NCI-H1930 (cell line): ENCODE measurements at regions not wholly inside any gene's neighbourhood (a gene's known extent, or its start where the extent isn't known, plus 50 kb on each side); places are given as distances from the start of the nearest gene placed in this dataset.
"Not testable (repeated sequence)": the region's sequence is repeated elsewhere in the genome, so short reads cannot be mapped to it uniquely, and the experiment has no call there.

Source experiments
- DNase-seq, 2 experiments: peaks; one replicate each; lab custom pipeline; 2025; lab: John Stamatoyannopoulos, UW

DNA sequence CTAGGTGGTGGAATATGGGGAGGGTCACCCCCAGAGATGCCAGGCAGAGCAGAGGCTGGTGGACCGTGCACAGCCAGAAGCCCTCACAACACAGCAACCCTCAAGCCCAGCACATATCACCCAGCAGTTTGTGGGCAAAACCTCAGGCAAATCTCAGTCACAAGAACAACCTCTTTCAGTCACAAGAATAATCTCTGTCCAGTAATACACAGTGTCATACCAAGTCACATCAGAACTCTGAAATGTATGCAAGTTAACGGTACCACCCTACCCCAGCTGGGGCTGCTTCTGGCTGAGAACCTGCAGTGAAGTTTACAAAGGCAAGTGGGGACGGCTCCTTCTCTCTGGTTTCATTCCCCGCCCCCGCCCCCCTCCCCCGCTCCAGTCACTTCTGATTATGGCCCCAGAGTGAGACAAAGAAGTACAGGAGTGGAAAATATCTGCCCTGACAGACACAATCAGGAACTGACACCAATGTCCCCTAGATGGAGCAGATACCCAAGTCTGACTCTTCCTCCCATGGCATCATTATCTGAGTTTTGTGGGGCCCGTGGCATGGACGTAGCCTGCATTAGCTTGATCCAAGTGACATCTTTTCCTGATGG lies 480.9 kb upstream of the TMEM132C start:
- no peak for DNase-seq

DNA sequence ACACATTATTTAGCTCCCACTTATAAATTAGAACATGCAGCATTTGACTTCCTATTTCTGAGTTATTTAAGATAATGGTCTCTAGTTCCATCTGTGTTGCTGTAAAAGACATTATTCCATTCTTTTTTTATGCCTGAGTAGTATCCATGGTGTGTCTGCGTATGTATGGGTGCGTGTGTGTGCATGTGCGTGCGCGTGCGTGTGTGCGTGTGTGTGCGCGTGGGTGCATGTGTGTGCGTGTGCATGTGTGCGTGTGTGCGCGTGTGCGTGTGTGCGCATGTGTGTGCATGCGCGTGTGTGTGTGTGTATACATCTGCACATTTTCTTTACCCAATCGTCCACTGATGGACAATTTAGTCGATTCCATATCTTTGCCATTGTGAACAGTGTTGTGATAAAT lies 479.4 kb upstream of the TMEM132C start:
- no peak for DNase-seq

DNA sequence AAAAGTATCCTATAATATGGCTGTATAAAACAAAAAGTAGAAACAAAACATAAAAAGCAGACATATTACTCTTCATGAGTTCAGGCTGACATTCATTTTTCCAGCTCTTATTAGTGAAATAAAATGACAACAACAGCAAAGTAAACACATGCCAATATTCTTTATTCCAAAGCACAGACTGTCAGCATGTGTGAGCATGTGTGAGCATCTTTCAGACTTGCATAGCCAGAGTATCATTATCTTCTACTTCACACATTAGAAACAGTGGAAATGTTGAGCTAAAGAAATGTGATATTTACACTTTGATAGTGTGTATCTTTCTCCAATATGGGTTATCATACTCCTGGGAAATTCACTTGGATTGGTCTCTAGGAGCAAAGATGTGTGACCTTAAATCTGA lies 476.6 kb upstream of the TMEM132C start:
- DNase-seq = no peak

DNA sequence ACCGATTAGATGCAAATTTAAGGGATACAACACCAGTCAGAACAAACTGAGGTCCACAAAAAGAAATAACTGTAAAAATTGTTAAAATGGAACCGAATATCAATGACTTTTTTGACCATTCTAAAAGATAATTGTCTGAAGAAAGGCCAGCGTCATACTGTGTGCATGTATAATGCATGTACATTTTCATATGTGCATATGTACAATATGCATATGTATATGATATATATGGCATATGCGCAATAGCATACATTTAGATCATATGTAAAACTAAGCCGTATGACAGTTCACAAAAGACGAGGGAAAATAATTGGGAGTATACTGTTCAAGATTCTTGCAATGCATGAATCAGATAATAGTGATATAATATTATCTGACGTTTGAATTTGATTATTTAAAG lies 475.8 kb upstream of the TMEM132C start:
- DNase-seq = no peak

DNA sequence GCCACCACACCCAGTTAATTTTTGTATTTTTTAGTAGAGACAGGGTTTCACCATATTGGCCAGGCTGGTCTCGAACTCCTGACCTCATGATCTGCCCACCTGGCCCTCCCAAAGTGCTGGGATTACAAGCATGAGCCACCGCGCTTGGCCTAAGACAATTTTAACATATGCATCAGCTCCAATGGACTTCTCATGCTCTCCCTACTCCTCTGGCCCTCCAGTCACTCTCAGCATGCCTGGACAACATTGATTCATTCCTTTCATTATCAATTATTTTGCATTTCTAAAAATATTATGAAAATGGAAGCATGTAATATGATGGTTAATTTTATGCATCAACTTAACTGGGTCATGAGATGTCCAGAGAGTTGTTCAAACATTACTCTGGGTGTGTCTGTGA lies 469.1 kb upstream of the TMEM132C start:
- no peak for DNase-seq

DNA sequence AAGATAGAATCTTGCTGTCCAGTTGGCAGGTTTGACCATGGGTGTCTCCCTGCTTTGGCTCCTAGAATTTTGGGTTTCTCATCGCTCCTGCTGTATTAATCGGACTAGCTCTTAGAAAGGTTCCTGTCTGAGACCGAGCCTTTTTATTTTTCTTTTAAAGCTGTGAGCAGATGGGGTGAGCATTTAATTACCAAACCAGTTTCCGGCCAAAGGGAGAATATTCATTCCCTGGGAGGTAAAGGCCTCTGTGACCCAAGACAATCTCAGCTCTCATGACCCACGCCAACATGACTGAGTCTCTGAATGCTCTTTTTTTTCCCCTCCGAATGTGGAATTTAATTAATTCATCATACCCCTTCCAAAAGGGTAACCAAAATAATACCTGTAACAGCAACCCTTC lies 464.7 kb upstream of the TMEM132C start:
- DNase-seq = no peak

DNA sequence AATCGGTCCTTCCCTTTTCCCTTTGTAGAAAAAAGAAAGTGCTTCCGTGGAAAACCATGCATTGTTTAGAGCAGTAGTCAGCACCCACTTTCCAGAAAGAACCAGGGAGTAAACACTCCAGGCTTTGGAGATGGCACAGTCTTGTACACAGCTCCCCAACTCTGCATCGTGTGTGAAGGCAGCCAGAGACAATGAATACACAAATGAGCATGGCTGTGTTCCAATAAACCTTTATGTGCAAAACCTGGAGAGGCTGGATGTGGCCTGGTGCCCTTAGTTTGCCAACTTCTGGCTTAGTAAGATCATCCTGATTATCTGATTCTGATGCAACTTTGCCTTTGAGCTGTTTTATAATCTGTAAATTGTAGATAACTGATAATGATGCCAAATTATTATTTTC lies 463.4 kb upstream of the TMEM132C start:
- no peak for DNase-seq

DNA sequence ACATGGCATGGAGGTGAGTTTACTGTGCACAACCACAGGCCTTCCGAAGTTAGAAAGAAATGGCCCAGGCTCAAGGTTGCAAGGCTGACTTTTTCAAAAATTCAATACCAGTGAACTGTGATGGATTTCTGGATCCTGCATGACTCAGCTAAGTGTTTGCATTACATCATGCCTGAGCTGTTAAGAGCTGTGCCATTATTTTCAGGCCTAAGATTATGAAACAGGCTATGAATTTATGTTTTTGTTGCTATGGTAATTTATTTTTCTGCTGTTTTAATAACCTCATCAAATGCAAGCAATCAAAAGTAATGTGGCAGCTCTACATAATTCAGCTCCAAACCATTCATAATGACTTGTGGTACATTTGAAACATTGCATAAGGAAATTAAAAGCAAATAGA lies 457.7 kb upstream of the TMEM132C start:
- no peak for DNase-seq

DNA sequence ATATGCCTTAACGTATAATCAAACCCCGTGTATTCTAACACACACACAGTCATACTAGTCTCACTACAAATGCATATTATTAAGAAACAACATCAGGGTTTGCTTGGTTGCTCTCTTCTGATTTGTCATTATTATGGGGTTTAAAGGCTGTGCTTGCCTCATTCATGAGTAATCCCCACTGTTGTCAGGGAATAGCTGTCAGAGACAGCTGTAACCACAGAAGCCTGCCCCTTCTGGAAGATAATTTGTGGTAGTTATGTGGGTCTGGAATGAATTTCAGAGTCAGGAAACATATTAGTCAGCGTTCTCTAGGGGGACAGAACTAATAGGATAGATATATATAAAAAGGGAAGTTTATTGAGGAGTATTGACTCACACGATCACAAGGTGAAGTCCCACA lies 456.9 kb upstream of the TMEM132C start:
- no peak for DNase-seq

DNA sequence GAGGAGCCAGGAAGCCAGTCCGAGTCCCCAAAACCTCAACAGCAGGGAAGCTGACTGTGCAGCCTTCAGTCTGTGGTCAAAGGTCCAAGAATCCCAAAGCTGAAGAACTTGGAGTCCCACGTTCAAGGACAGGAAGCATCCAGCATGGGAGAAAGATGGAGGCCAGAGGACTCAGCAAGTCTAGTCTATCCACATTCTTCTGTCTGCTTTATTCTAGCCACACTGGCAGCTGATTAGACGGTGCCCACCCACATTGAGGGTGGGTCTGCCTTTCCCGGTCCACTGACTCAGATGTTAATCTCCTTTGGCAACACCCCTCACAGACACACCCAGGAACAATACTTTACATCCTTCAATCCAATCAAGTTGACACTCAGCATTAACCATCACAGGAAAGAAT lies 456.5 kb upstream of the TMEM132C start:
- not testable (repeated sequence) for DNase-seq

DNA sequence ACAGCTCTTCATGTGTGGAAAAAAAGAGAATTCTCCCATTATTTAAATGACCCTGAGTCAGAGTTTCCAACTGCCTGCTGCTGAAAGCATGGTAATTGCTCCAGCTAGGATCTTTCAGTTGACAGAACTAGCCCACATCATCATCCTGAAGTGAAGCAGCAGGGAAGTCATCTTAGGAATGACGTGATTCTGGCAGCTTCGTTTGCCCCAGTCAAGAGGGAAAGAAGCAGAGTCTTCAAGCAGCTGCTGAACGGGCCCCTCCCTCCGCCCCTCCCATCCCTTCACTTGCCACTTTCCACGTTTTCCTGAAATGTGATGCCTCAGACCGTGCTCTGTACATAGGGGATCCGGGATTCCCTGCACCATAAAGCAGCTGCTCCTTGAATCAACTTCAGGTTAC lies 455.0 kb upstream of the TMEM132C start:
- DNase-seq = no peak

DNA sequence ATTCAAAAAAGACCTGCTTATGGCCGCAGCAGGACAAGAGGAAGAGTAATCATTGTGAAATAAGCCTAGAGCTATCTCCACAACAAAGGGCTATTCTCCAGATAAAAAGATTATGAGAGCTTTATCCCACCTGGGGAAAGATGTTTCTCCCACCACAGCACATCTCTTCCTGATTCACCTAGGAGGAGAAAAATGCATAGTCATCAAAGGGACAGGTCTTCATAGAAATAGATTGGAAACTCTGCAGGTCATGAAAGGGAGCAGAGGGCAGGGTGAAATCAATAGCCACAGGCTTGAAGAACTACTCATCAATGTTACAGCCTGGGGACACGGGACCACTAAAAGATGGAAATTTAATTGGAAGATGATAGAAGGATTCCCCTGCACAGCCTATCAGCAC lies 453.8 kb upstream of the TMEM132C start:
- no peak for DNase-seq

DNA sequence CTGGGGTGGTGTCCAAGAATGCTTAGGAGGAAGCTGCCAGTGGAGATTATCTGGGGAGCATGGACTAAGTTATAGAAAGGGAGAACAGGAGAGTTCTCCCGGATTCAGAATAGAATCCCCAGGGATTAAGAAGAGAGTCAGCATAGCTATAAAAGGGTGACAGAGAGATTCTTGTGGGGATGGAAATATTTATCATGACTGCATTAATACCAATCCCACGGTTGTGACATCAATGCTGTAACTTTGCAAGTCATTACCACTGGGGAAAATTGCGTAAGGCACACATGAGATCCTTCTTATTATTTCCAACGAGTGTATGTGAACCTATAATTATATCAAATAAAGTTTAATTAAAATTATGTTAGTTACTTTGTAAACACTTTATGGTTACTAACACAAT lies 447.9 kb upstream of the TMEM132C start:
- DNase-seq = no peak

DNA sequence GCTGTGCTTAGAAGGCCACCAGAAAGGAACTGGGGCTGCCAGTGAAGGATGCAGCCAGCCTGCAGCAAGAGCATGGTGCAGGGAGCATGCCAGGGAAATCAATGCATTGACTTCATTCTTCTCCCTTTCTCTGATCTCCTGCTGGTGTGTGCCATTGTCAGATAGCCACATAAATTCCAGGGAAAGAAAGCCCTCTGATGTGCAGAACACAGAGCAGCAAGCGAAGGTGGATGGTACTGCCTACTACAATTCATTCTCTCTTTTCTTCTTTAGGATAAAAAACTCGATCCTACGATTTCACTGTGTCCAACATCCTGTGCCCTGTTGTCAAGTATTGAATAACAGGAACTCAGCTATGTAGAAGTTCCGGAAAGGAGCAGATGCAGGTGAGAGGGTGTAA lies 446.7 kb upstream of the TMEM132C start:
- DNase-seq = no peak

DNA sequence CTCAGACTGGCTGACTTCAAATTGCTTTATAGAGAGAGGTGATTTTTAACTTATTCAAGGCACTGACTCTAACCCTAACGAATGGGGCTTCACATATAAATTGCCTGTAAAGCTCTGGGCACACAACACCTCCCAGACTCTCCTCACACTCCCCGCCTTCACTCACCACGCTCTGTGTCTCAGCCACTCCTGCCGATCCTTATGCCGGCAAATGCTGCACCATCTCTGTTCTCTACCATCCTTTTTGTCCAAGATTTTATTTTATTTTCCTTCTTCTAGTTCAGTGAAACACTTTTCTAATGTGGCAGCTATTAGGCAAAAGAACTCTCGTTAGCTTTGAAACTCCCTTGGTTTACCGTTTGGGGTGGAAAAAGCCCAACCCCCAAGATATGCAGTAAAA lies 446.1 kb upstream of the TMEM132C start:
- DNase-seq = no peak

DNA sequence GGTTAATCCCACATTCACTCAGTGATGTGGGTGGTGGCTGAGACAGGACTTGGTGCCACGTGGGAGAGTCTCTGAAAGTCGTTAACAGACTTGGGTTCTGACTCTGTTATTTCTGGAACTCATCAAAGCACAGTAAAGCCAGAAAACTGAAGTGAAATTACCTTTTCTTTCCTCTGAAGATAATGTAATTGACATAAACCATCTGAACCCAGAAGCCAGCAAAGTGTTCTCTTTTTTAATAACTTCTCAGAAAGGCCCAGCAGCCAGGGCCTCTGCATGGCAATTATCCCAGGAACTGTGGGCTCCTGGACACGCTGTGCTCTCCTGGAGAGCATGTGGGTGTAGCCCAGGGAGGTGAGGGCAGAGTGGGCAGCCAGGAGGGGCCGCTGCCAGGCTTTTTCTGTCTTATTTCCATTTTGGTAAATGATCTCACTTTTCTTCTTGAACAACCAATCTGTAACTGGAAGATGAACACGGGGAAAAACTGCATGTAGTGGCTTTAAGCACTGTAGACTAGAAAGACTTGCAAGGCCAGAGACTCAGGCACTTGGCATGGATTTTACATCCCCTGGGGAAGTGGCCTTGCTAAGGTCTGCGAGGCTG lies 444.1 kb upstream of the TMEM132C start:
- no peak for DNase-seq

DNA sequence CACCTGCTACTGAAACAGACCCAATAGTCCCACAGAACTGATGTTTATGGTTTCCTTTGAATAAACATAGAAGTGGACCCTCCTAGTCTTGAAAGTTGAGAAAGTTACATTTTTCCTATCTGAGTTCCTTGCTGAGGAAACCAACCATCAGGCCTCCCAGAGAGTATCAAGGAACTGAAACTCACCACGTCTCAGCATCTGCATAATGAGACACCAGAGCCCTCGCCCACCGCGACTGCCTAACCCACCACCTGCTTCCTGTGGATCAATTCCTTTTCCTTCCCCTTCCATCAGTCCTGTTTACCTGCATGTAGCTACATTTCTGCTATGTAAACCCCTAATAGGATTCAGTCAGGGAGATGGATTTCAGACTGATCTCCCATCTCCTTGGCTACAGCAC lies 443.2 kb upstream of the TMEM132C start:
- DNase-seq = no peak

DNA sequence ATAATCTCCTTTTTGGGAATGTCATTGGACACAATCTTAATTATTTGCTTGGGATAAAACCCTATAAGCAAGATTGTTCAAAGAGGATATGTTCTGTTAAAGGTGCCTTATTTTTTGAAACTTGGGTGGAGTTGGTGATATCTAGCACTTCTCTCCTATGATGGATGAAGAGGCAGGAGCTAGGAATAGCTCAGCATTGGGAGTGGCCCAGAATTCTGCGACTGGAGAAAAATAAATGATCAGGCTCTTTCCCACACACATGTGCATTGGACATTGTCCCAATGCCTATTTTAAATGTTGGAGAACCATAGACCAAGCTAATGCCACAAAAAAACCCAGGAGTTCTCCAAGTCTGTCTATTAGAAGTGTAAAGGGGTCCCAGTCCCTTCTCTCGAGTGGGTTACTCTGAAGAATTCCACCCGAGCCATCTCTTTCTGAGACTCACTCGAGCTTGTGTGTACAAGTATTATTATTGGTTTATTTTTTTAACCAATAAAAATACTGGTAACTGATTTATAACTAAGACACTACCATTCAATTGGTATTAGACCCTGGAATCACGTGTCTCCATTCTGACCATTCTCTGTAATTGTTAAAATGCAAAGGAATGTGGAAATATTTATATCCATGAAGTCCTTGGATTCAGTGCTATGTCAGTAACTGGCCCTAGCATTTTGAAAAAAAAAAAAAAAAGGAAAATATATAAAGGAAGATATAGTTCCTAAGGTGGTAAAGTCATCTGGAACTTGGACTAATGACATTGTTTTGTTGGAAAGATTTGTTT lies 437.5 kb upstream of the TMEM132C start:
- DNase-seq = no peak

DNA sequence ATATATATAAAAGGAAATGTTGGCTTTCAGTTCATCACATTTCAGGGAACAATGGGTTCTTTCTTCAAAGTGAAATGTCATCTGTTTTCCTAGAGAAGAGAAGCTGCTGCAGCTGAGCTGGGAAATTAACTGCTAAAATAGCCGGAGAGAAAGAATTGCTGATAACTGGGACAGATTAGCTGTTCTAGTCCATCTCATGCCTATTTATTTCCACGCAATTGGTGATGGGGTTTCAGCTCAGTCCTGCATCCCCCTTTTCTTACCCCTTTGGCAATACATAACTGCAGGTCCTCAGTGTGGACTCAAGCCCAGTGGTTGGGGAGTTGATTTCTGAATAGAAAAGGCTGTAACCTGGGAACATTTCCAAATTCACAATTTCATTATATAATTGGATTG lies 436.9 kb upstream of the TMEM132C start:
- DNase-seq = no peak

DNA sequence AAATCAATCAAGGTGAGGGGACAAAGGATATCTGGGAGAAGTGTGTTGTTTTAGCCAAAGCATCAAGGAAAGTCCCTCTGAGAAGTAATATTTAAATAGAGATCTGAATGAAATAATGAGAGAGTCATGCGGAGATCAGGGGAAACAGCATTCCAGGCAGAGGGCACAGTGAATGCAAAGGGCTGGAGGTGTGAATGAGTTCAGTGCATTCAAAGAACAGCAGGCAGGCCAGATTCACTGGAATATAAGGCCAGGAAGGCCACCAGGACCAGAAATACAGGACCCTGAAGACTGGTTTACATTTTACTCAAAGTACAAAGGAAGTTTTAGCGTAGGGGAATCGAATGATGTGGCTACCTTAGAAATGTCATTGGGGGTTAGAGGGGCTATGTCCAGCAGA lies 436.2 kb upstream of the TMEM132C start:
- DNase-seq = no peak

DNA sequence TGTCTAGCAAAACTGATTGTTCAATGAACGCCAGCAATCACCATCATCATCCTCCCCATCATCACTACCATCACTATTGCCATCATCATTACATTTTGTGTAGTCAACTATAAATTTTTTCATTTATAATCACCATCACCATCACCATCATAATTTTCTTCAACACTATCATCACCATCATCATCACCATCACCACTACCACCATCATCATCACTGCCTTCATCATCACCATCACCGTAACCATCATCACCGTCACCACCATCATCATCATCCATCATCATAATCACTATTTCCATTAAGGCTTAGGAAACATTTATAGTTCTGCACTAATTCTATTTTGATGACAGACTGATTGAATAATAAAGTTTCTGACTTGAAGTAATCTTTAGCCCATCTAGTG lies 434.8 kb upstream of the TMEM132C start:
- no peak for DNase-seq

DNA sequence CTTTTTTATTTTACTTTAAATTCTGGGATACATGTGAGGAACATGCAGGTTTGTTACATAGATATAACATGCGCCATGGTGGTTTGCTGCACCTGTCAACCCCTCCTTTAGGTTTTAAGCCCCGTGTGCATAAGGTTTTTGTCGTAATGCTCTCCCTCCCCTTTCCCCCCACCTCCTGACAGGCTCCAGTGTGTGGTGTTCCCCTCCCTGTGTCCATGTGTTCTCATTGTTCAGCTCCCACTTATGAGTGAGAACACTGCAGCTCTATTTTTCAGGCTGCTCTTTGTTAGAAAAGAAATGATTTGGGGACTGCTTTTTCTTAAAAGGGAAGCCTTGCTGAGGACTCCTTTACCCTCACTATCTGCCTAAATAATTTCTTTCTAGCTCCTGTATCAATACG lies 430.2 kb upstream of the TMEM132C start:
- not testable (repeated sequence) for DNase-seq

DNA sequence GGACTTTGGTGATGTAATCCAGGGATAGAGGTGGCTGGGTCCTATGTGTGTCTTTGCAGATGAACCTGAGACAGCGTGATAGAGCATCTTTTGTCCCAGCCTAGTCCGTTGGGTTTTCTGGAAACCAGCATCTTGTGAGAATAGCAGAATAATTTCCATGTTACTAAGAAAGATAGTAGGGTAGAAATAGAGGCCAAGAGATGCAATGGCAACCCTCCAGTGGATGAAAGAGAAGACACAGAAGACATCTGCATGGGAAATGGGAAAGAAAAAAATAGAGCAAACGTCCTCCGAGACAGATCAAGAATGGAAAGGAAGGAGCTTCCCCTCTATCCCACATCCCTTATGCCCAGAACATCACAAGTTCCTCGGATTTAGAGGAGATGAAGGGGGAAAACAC lies 409.3 kb upstream of the TMEM132C start:
- DNase-seq = no peak

DNA sequence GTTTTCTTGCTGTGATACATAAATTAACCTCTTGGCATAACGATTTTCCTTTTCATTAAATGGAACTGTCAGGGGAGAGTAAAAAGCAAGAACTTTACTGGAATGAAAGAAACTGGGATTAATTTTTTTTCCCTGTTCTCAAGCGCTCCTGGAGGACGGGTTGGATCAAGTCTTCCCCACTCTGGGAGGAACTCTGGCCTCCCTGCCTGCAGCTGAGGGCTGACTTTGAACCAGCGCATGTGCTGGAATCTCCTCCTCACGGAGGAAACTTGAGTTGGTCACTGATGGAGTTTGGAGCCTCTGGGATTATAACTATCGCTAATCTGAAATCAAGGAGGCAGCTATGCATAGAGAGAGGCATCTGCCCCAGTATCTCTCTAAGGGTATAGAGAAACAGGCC lies 406.4 kb upstream of the TMEM132C start:
- DNase-seq = no peak
